GM23248 (cell line): ENCODE measurements at regions not wholly inside any gene's neighbourhood (a gene's known extent, or its start where the extent isn't known, plus 50 kb on each side); places are given as distances from the start of the nearest gene placed in this dataset.

ENCODE experiments used
- EZH2 ChIP-seq: fragments of 200-600 bp; sonication (generic); IDR thresholded peaks from 2 replicates; pipeline ENCODE4 v1.6.1; 2018; ENCODE audit warnings: antibody characterized with exemption, mild to moderate bottlenecking; ENCODE audit not compliant: insufficient read depth, poor library complexity, severe bottlenecking
- EZH2phosphoT487 ChIP-seq: fragments of 200-600 bp; sonication (generic); IDR thresholded peaks from 2 replicates; pipeline ENCODE4 v1.6.1; 2018; ENCODE audit warnings: antibody characterized with exemption, moderate library complexity, mild to moderate bottlenecking, low read depth; ENCODE audit not compliant: insufficient read depth

- TF ChIP-seq EZH2 = no peak
- TF ChIP-seq EZH2phosphoT487 = no peak
These were observed 81.0 kb upstream of the ACVR2A start for GRCh38 chr2:147763861-147764260.
